HG03097 (cell line): ENCODE measurements at regions not wholly inside any gene's neighbourhood (a gene's known extent, or its start where the extent isn't known, plus 50 kb on each side); places are given as distances from the start of the nearest gene placed in this dataset.

Experiments used
- ATAC-seq: cut with Tn5 transposase; IDR thresholded peaks from one replicate; pipeline ENCODE4 v1.9.1; 2021; ENCODE audit not compliant: unreplicated experiment, low FRiP score

DNA sequence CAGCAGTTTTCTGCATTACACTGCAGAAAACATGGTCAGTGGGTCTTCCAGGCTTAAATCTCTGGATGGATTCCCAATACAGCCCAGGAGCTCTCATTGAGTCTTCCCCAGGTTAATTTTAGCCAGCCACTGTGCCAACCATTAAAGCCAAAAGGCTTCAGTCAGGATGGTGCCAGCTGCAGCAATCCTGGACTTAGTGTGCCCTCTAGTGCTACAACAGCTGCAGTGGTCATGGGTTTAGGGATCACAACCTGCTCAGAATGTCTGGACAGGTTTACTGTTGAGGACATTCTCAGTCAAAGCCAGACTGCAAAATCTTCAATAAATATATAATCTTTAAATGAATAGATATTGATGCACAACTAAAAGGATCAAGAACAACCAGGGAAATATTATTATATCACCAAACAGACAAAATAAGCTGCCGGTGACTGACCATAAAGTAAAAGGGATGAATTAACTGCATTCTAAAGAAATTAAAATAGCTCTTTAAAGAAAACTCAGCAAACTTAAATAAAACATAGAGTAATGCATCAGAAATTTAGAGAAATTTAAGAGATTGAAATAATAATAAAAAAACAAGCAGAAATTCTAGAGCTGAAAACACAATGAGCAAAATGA, 639.9 kb downstream of the SPOCK3 start:
- ATAC-seq = no peak

DNA sequence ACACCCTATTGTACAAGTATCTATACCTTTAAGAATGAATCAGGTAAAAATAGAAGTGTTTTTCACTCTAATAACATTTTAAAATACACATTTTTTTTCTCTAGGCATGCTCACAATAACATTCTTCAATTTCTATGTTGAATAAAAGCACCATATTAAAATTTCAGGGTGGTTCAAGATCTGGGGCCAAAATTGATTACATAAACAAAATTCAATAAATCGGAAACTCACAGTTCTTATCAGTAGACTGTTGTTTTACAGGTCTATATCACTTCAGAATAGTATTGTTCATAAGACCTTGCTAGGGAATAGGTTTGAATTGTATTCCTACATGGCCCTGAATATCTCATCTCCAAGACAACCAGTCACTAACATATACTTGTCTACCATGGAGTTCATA, 634.0 kb downstream of the SPOCK3 start:
- no peak for ATAC-seq

DNA sequence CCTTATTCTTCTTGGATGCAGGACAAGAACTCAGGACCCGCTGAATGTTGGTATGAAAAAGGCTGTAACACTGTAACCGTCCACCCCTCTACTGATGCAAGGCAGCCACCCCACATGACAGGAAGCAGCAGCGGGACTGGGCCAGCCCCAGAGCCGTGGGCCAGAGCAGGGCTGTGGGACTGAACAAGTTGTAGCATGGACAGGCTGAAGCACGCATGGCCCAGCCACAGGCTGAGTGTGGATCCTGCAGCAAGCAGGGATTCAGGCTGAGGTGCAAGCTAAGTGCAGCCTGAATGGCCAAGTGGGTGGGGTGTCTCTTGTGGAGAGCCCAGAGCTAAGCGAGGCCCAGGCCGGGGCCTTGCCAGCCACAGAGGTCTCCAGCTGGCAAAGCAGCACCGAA, 632.2 kb downstream of the SPOCK3 start:
- no peak for ATAC-seq

GRCh38 chr4:166622425-166622977, 611.8 kb downstream of the SPOCK3 start:
- ATAC-seq = no peak

DNA sequence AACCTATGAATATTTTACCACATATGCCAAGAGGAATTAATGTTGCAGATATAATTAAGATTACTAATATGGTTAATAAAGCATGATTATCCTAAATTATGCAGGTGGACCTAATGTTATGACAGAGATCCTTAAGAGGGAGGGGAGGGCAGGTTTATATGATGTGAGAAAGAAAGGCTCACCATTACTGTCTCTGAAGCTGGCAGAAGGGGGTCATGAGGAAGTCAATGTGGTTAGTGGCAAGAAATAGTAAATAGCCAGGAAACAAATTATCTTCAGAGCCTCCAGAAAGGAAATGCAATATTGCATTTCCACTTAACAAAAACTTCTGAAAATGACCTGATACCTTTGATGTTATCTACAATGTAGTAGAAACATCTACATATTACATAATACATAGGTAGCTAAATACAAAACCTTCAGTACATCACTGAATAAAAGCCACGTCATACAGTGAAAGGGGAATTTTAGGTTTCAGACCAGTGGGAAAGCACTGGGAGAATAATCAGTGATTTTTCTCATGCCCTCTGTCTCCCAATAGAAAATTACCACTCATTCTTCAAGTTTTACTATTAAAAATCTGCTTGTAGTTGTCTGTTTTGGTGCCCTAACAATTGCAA, 609.2 kb downstream of the SPOCK3 start:
- ATAC-seq = no peak

DNA sequence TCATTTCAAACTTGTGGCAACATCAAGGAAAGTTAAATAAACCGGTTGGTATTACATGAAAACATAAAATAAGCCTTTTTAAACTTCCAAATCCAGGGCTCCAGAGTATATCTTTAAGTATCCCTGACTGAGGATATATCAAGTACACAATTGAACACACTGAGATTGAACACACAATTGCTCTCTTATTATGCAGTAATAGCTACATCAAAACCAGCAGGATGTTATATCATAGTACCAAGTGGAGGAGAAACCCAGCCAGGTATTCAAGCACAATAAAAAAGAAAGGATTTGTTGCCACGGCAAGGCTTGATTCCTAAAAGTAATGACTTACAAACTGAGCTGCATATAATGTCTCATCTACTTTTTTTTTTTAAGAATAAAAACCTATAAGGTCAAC, 605.8 kb downstream of the SPOCK3 start:
- no peak for ATAC-seq

DNA sequence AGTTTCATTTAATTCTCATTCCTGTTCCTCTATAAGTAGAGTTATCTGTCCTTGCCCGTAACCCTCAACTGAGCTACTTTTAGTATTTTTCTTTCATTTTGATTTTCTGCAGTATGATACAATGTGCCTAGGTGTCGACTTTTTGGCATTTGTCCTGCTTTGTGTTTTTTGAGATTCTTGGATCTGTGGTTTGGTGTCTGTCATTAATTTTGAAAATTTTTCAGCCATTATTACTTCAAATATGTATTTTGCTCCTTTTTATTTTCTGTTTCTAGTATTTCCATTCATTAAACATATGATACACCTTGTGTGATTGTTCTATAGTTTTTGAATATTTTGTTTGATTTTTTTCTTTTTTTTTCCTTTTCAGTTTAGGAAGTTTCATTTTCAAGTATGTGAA, 598.9 kb downstream of the SPOCK3 start:
- ATAC-seq = no peak

DNA sequence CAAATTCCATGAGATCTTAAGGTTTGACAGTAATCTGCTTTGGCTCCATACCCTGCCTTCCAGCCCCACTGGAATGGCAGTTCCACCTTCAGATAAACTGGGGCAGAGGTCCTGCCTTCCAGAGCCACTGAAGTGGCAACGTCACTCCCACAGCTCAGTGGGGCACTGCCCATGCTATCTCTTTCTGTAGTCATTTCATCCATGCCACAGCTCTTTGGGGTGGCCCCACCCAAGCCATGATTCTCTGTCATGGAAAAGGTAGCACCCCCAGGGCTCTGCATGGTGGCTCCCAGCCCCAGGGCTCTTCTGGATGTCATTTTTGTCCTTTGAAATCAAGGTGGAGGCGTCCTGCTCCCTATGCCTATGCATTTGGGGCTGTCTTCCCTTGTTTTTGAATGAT, 596.5 kb downstream of the SPOCK3 start:
- ATAC-seq = no peak

GRCh38 chr4:166655231-166655630, 579.1 kb downstream of the SPOCK3 start:
- no peak for ATAC-seq

GRCh38 chr4:166655705-166656104, 578.6 kb downstream of the SPOCK3 start:
- no peak for ATAC-seq

GRCh38 chr4:166657261-166657660, 577.0 kb downstream of the SPOCK3 start:
- no peak for ATAC-seq

GRCh38 chr4:166658585-166658984, 575.7 kb downstream of the SPOCK3 start:
- no peak for ATAC-seq

DNA sequence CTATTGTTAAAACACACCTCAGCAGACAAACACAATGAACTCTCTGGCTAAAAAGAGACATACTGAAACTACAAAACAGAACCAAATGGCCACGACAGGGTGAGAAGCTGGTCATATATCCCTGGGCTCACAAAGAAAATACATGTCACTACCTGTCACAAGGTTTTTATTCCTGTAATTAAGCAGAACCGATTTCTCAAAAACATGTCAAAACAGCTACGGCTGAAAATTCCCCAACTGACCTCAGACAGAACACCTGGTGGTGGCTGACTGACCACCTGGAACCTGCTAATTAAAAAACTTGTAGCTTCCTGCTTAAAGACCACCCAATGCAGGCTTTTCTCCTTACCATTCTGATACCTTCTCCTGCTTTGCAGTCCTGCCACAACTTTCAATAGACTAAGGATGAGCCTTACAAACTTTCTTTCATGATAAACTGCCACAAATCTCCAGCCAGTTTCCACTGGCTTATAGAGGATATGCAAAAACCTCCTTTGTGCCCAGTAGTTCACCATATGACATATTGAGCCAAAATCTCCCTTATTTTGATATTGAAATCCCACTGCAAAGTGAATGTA, 571.9 kb downstream of the SPOCK3 start:
- peak; percentile 77 for ATAC-seq

DNA sequence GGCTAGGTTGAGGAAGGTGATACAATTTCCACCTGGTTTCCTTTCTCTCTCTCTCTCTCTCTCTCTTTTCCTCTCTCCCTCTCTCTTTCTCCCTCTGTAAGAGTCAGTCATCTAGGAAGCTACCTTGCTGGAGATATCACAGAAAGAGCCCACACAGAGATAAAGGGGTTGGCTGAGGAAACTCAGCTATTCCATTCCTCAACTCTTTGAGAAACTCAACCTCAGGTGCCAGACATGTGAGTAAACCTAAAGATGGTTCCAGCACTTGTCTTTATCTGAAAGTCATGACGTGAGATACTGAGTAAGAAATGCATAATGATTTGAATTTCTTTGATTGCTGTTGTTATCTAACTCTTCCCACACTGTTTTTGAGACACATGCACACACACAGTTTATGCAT, 564.0 kb downstream of the SPOCK3 start:
- no peak for ATAC-seq

DNA sequence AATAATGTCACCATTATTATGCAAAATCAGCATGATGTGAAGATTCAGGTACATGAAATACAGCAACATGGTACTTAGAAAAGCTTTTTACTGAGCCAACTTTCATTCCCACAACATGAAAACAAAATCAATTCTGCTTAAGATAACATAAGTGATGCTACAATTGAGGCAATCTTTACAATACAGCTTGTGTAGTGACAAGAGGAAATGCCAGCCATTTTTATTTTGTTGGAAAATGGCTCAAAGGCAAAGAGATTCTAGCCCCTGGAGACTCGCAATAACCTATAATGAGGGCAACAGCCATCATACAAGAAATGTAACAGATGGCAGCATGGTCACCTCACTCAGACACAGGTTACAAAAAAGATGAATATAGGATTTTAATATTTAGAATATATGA, 560.4 kb downstream of the SPOCK3 start:
- no peak for ATAC-seq

- no peak for ATAC-seq
These were observed 558.9 kb downstream of the SPOCK3 start for GRCh38 chr4:166675411-166675810.

DNA sequence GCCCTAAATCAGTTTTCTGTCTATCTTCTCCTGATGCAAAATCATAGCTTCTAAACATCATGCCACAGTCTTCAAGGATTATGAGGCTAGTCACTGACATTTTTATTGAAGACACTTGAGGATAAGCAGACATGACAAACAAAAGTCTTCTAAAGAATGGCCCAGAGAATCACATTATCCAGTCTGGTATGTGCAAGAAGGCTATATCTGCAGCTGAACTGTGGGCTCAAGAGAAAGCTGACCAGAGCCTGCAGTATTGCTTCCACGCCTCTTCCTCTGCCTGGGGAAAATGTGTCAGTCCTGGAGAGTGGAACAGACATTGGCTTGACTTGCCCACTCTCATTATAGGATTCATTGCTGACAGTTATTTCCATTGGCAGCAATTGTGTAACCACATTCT, 553.5 kb downstream of the SPOCK3 start:
- no peak for ATAC-seq

GRCh38 chr4:166682200-166682599, 552.1 kb downstream of the SPOCK3 start:
- ATAC-seq = no peak
